ENCODE measurements at regions not wholly inside any gene's neighbourhood (a gene's known extent, or its start where the extent isn't known, plus 50 kb on each side); places are given as distances from the start of the nearest gene placed in this dataset.

DNA sequence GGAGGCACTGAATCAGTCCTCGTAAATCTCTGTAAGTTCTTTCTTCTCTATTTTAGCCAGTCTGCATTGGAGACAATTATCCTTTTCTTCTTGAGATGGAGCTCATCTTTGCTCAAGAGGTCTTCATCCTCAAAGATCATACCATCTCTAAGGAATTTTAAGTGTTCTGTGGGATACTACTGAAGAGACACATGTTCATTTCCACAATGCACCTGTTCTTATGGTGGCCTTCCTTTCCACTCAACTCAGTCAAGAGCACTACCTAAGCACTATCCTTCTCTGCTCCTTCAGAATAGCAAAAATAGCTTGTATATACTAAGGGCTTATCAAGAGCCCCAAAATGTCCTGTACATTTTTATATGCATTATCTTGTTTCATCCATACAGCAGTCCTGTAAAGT is 214.0 kb downstream of the KLF5 start:
- DNase-seq, result no peak

DNA sequence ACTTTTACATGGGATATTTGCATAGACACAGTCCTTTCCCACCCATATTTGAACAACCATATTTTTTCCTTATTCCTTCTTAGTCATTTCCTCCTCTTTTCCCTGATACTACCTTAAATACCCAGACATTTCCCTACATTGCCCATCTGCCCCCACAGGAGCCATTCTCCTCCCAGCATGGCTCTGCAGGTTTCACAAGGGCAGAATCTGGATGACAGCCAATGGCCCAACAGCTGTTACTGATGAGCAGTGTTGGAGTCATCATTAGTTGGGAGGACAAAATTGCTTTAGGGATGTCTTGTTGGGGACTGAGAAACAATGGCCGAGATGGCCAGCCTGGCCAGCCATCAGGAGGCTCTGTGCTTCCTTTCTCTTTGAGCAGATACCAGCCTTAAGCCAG is 209.5 kb downstream of the KLF5 start:
- peak; percentile 59 for DNase-seq

DNA sequence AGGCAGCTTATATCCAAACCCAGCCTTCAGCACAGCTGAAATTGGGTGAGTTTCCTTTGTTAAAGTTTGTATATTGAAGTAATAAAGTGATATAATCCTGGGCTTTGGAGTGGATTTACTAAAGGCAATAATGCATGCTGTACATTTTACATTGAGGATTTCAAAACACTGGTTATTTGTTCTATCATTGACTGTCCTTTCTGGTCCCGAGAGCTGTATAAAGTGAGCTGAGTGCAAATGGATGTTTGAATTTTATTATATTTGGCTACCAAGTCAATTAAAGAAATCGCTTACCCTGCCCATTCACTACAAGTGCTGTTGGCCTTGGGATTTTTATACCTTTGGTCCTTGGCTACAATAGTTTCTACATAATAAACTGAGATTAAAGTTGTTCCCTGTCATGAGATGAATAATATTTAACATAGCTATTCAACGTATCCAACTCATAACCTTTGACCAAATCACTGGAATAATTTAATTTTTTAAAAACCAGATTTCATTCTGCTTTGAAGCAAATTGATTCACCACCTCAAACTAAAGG is 207.9 kb downstream of the KLF5 start:
- no peak for DNase-seq

DNA sequence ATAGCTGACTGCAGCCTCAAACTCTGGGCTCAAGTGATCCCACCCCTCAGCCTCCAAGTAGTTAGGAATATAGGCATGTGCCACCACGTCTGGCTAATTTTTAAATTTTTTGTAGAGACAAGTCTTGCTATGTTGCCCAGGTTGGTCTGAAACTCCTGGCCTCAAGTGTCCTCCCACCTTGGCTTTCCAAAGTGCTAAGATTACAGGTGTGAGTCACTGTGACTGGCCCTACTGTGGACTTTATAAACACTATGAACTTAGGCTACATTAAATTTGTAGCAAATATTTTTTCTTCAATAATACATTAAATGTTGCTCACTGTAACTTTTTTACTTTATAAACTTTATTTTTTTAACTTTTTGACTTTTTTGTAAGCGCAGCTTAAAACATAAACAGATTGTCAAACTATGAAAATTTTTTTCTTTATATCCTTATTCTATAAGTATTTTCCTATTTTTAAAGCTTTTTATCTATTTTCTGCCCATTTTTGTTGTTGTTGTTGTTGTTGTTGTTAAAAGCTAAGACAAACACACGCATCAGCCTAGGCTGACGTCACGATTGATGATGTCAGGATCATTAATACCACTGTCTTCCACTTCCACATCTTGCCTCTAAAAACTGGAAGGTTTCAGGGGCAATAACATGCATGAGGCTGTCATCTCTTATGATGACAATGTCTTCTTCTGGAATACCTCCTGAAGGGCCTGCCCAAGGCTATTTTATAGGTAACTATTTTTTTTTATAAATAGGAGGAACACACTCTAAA is 204.2 kb downstream of the KLF5 start:
- DNase-seq, result no peak

DNA sequence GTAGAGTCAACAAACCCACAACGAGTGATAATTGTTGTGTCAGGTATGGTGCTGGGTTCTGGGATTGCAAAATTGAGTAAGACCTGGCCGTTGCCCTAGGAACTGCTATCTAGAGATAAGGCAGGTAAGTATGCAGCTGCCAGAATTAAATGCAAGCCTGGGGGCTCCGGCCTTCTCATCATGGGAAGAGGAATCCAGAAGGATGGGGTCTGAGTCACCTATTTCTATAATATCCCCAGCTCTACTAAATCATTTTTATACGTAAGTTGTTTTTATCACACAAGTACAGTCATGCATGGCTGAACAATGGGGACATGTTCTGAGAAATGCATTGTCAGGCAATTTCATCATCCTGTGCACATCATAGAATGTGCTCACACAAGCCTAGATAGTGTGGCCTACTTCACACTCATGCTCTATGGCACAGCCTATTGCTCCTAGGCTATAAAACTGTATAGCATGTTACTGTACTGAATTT is 203.0 kb downstream of the KLF5 start:
- DNase-seq, result peak; percentile 65

DNA sequence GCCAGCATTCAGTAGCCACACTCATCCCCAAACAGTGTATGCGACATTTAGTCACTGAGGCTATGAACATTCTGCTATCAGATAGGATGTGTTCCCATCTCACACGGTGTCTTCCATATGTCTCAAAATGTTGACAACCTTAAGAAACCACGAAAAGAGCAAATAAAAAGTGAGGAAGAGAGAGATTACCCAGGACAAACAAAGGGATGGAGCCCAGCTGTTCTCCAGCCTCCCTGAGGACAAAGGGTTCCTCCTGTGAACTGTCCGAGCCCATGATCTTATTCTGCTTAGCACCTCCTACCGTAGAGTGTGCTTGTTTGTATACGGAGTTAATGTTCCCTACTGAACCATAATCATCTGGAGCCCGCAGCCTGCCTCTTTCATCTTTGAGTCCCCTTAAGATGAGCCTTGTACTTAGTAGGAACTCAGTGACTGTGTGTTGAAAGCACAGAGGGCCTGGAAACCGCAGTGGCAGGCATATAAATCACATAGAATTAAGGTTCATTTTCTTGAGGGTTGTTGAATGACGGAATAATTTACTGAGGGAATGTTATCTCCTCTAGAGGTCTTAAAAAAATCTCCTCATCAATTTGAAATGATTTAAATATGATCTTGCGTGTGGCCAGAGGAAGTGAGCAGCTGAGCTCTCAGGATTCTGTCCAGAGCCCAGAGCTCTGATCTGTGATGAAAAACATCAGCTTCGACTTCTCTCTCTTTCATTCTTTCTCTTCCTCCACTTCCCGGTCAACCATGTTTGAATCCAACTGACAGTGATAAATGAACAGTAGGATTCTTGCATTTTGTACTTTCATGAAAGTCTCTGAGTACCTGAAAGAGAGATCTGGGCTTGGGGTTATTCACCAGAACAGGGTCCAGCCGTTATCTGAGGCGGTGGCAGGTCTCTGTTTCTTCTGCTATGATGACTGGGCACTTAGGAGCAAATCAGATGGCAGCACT is 200.5 kb downstream of the KLF5 start:
- peak; percentile 85 for DNase-seq

DNA sequence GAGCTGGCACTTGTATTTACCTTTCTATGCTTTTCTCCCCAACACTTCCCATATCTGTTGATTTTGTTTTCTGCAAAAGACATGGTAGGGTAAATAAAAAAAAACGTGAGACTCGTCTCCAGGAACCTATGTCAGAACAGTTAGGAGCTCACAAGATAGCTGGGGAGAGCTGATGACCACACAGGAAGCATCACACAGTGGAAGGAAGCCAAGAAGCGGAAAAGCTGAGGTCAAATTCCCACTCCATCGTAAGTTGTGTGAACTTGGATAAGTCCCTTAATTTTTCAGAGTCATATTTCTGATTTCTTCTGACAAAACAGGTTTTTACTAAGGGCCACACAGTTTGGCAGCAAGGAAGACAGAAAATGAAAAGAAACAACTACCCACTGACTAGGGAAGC is 199.6 kb downstream of the KLF5 start:
- no peak for DNase-seq

DNA sequence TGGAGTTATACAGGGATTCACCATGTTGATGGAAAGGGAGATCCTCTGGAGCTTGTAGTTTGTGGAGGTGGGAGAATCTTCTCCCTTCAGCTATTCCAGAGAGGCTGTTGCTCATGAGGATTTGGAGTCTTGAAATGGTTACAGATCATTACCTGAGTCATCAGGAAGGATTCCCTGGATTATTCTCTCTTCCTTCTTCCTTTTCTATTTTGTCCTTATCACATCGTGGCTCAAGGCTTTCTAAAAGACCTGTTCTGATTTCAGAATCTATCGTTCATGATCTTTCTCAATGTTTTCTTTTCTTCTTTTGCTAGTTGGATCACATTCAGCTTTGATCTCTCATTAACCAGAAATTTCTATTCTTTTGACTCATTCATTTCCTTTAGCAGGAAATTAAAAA is 196.0 kb downstream of the KLF5 start:
- no peak for DNase-seq

DNA sequence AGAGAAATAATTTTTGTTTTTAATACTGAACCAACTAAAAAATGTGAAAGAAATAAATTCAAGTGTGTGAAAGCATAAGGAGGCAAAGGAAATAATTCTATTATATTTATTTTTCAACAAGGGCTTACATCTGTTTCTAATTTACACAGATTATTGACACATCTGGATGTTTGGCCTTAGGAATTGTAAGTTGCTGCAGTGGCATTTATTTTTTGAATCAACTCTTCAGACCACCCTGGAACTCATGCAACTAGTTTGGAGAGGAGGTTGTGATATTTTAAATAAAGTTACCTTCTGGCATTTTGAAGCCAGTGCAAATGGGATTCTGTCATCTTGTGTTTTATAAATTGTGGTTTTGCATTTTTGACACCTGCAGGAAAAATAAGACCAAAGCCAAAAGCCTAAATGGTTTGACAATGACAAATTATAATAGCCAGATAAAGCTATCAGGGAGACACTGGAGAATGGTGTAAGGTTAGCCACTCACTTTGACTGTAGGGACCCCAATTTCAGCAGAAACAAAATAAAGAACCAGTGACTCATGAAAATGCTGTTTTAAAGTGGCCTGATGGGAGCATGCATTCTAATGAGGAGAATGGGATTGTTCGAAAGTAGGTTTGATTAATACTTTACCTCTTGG is 192.9 kb downstream of the KLF5 start:
- peak; percentile 59 for DNase-seq

DNA sequence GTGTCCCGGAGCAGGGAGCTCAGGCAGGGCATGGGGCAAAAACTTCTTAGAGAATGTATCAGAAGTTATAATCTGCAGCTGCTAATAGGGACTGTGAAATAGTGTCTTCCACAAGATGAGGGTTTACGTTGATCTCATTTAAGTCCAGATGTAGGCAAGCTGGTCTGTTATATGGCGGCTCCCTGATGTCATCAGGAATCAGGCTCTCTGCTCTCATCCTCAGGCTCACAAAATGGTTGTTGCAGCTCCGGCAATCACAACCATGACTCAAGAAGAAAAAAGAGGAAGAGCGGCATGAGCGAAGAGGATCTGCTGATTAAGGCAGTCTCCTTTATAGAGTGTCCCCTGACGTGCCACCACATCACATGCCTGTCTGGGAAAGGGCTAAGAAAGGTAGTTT is 191.3 kb downstream of the KLF5 start:
- DNase-seq, result no peak

DNA sequence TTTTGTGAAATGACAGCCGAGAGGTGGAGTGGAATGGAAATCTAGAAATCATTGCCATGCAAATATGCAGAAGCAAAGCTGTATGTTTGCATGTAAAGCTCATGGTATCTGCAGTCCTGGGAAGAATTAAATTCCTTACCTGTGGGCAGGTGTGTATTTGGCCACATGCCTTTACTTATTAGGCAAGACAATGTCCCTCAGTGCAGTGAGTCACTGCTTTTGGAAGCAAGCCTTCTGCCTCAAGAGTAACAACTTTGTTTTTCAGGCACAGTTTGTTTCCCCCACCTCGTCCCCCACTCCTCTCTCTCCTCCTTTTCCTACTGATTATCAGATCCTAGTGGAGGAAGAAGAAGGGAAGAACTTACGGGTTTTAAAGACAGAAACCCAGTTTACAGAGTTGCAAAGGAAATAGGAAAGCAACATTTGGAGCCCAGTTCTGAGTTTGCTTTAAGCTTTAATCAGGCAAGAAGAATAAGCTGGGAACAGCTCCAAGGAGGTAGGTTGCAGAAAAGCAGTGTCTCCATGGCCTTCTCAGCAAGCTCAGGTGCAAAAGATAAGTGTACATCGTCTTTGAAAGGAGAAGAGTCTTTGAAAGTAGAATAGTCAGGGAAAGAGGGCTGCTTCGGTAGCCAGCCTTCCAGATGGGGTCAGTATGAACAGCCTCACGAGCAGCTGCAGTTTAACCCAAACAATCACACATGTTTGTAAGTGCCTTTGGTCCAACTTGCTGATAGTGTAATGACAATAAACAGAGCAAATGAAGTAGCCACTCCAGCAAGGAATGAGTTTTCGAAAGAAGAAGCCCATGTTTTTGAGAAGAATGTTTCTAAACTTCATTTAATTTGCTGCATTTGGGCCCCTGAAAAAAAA is 190.1 kb downstream of the KLF5 start:
- no peak for DNase-seq

DNA sequence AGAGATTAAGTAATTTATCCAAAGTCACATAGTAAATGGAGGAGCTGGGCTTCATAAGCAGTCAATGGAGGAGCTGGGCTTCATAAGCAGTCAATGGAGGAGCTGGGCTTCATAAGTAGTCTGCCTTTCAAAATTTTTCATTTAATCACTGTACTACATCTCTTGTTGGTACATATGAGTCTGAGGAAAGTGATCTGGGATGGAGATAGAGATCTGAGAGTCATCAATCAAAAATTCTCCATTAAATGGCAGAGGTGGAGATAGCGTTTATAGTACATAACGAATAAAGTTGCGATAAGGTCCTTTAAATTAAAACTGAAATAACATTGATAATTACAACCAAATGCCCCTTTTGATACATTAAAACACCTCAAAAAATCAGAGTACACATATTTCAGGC is 189.3 kb downstream of the KLF5 start:
- DNase-seq, result no peak

DNA sequence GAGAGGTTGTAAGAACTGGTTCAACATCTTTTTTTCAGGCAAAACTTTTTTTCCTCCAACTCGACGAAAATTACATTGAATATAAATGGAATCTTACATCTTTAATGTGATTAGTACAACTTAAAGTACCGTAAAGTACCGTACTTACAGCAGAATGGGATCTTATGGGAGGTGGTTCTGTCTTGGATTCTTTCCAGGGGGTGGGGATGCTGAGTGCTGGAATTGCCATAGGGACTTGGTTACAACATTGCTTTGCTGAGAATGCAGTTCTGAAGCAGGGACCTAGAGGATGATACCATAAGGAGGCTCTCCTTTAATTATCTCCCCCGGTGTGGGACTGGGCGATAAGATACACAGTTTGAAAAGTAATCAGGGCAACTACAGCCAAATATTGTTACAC is 186.4 kb downstream of the KLF5 start:
- DNase-seq, result no peak

DNA sequence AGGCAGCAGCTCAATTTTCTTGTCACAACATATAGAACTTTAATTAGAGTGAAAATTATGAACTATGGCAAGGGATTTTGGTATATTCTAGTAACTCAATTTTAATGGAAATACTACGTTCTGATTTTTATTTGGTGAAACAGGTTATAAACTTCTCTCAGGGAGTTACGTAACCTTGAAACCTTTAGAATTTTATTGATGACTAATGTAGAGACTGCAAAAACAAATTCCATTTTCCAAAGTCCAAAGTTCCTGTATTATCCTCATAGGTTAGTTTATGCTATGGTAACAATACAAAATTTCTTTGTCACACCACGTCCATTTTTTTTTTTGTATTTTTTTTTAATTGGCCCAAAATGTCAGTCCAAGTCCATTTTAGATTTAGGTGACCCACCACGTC is 185.7 kb downstream of the KLF5 start:
- no peak for DNase-seq

DNA sequence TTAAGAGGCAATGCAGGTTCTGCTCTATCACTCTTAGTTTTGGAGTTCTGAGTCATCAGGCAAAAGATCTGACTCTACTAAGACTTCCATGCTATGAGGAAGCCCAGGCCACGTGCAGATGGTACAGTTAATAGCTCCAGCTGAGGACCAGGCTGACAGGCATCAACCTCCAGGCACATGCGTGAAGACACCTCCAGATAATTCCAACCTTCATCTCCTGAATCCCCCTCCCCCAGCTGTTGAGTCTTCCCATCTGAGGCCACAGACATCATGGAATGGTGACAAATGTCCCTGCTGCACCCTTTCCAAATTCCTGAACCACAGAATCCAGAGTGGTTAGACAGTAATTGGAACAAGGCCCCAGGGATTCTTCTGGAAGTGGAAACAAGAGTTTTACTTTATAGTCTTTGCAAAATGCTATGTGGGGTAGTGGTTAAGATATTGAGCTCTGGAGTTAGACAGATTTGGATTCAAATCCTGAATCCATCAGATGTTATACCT is 183.8 kb downstream of the KLF5 start:
- DNase-seq, result no peak

DNA sequence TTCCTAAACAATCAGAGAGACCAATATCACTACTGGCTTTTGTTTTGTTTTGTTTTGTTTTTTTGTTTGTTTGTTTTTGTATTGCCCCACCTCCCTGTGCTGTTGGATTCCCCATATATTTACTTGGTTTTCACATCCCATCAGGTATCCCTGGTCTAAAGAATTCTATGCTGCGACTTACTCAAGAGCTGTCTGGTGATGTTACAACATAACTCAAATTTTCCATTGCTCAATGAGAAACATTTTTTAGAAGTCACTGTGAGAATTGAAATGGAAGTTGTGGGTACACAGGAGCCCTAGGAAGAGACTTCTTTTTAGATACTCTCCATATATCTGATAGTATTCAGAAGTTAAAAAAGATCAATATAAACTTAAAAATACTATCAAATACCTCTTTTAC is 181.4 kb downstream of the KLF5 start:
- no peak for DNase-seq

DNA sequence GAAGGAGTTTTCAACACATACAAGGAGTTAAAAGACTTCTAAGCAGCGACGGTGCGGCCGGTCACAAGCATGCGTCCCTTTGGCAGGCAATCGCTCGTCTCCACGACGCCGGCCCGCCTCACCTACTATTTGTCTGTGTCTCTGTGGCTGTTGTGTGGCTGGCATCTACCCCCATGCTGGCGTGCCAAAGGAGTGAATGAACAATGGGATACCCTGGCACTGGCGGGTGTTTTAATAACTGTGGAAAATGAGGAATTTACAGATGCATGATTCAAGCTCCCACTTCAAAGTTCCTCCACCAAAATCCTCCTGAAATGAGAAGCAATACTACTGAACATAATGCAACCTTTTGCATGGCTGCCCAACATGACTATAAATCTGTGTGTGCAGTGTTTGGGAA is 176.6 kb downstream of the KLF5 start:
- no peak for DNase-seq

DNA sequence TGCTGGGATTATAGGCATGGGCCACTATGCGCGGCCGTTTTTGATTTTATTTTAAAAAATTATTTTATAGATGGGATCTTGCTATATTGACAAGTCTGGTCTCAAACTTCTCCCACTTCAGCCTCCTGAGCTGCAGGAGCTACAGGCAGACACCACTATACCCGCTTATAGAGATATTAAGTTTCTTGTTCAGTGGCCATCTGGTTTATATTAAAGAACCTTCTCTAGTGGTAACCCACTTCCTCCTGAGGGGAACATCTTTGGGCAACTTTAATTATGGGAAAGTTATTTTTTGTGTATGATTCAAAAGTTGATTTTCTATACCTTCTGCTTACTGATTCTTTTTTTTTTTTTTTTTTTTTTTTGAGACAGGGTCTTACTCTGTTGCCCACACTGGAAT is 172.7 kb downstream of the KLF5 start:
- peak; percentile 69 for DNase-seq

DNA sequence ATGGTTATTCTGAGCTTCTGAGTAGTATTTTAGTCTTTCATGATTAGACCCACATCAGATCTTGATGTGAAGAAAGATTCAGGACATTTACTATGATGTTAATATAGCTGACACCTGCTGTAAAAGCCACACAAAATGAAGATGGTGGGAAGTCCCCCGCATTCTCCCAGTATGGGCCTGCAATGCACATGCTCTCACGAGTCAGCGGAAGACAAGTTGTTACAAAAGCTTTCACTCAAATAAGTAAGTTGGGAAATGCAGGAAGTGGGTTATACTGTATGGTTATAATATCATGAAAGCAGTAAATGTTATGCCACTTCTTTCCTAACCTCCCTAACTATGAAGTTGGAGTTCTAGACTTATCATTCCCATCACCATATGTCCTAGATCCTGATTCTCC is 171.9 kb downstream of the KLF5 start:
- peak; percentile 44 for DNase-seq

DNA sequence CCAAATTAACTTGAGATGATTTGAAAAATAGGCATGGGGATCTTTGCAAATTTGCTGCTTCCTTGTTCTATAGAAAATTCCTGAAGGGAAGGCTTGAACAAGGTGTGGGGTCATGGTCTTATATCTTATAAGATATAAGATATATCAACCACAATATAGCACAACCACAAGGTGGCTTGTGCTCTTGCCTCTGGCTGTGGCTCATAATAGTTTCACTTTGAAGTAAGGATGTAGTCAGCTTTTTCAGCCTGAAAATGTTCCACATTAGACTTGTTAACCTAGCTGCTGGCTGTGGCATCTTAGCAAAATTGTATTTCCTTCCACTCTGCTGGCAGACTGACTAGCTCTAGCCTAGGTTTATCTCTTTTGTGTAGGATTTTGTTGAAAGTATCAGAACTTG is 169.7 kb downstream of the KLF5 start:
- peak; percentile 32 for DNase-seq

DNA sequence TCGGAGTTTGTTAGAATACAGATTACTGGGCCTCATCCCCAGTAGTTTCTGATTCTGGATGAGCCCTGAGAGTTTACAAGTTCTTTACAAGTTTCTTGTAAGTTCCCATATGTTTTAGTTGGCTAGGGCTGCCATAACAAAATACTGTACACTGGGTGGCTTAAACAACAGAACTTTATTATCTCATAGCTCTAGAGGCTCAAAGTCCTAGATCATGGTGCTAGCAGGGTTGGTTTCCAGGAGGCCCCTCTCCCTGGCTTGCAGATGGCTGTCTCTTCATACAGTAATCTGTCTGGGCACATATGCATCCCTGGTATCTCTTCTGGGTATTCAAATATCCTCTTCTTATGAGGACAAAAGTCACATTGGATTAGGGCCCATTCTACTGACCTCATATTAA is 167.2 kb downstream of the KLF5 start:
- no peak for DNase-seq

DNA sequence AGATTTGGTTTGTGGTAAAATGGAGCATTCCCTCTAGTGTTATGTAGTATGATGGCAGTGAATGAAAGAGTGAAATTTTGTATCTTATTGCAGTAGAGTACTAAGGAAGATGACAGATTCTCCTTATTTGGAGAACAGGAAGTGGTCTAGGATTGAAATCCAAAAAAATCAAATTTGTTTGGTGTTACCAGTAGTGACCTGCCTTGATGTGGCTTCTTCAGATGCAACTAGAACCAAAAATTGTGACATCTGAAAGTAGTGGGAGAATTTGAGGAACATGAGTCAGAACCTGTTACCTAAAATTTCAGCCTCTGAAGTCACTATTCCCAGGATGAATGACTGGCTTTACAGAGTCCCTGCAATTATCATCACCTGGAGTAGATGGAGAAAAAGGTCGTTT is 165.9 kb downstream of the KLF5 start:
- DNase-seq, result peak; percentile 87

Data from fibroblast of upper back skin (primary cell).